ENCODE measurements at regions not wholly inside any gene's neighbourhood (a gene's known extent, or its start where the extent isn't known, plus 50 kb on each side); places are given as distances from the start of the nearest gene placed in this dataset.

- H3K27me3 ChIP-seq (ENCODE audit: insufficient read depth, low read length, poor library complexity) = no peaks in the 10 kb centered on the region
- H3K9me3 ChIP-seq (ENCODE audit: insufficient read depth, low read length, severe bottlenecking) = no peaks in the 10 kb centered on the region
- H2AFZ ChIP-seq (ENCODE audit: low read depth, low read length) = no peak overlapping the region
- no peak overlapping the region for H3K9ac ChIP-seq (ENCODE audit: low read depth, low read length)
- no peak overlapping the region for H3K4me2 ChIP-seq (ENCODE audit: insufficient read depth, low read length)
- no peaks in the 10 kb centered on the region for H3K36me3 ChIP-seq (ENCODE audit: insufficient read depth, low read length)
- no peak for ATAC-seq (ENCODE audit: insufficient read depth, low read depth)
- DNase-seq = no peak
- no peaks in the 10 kb centered on the region for H3K79me2 ChIP-seq (ENCODE audit: insufficient read depth, low read length)
- H3K4me3 ChIP-seq (ENCODE audit: low read depth in 1 of 2, low read length in 2 of 2) = no peak overlapping the region
- H3K27ac ChIP-seq (ENCODE audit: low read length) = no peak overlapping the region
- no peak for TF ChIP-seq EZH2 (IDR thresholded peaks at IDR 0.05; ENCODE audit: borderline replicate concordance, low read depth, low read length, severe bottlenecking)
- TF ChIP-seq, protein P1, sequence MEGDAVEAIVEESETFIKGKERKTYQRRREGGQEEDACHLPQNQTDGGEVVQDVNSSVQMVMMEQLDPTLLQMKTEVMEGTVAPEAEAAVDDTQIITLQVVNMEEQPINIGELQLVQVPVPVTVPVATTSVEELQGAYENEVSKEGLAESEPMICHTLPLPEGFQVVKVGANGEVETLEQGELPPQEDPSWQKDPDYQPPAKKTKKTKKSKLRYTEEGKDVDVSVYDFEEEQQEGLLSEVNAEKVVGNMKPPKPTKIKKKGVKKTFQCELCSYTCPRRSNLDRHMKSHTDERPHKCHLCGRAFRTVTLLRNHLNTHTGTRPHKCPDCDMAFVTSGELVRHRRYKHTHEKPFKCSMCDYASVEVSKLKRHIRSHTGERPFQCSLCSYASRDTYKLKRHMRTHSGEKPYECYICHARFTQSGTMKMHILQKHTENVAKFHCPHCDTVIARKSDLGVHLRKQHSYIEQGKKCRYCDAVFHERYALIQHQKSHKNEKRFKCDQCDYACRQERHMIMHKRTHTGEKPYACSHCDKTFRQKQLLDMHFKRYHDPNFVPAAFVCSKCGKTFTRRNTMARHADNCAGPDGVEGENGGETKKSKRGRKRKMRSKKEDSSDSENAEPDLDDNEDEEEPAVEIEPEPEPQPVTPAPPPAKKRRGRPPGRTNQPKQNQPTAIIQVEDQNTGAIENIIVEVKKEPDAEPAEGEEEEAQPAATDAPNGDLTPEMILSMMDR (IDR thresholded peaks at IDR 0.05; ENCODE audit: borderline replicate concordance, extremely low read depth, low read length, poor library complexity, severe bottlenecking) = no peak
- no peaks in the 10 kb centered on the region for H4K20me1 ChIP-seq (ENCODE audit: insufficient read depth, low read length)
- H3K4me1 ChIP-seq (ENCODE audit: insufficient read depth, low read length) = no peaks in the 10 kb centered on the region
These were observed 54.6 kb upstream of the SEC16B start for GRCh38 chr1:178024504-178024903.

DNA sequence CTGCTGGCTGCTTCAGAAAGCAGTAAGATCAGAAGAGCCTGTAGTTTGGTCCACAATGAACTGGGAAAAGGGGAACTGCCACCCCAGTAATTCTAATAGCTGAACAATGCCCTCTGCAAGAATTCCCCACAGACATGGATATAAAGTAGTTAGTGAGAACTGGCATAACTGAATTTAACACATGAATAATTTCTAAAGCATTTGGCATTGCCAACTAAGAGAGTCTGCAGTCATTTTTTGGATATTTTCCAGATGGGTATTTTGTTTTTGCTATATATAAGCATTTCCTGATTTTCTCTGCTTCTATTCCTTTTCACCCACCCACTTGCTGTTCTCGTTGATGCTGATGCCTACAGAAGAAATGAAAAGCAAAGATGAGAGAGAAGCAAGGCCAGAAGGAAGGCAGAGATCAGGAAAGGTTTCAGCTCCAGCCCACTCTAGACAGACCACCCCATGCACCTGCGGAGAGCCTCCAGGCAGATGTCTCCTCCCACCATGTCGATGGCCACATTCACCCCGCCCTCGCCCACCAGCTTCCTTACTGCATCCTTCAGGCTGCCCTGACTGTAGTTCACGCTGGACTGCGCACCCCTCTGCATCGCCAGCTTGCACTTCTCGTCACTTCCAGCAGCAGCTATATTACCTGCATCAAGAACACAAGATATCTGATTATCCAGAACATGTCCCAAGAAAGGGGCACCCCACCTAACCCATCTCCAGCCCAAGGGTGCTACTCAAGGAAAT is 55.9 kb upstream of the SEC16B start:
- no peak overlapping the region for H2AFZ ChIP-seq (ENCODE audit: low read depth, low read length)
- H3K4me3 ChIP-seq (ENCODE audit: low read depth in 1 of 2, low read length in 2 of 2) = no peak overlapping the region
- DNase-seq (no peak), ATAC-seq (ENCODE audit: insufficient read depth, low read depth) (no peak)
- no peak for TF ChIP-seq EZH2 (IDR thresholded peaks at IDR 0.05; ENCODE audit: borderline replicate concordance, low read depth, low read length, severe bottlenecking)
- TF ChIP-seq, protein P1 (IDR thresholded peaks at IDR 0.05; ENCODE audit: borderline replicate concordance, extremely low read depth, low read length, poor library complexity, severe bottlenecking) = no peak
- no peak overlapping the region for H3K4me2 ChIP-seq (ENCODE audit: insufficient read depth, low read length)
- no peaks in the 10 kb centered on the region for H3K4me1 ChIP-seq (ENCODE audit: insufficient read depth, low read length)
- no peaks in the 10 kb centered on the region for H3K9me3 ChIP-seq (ENCODE audit: insufficient read depth, low read length, severe bottlenecking)
- H4K20me1 ChIP-seq (ENCODE audit: insufficient read depth, low read length) = no peaks in the 10 kb centered on the region
- H3K9ac ChIP-seq (ENCODE audit: low read depth, low read length) = no peak overlapping the region
- no peaks in the 10 kb centered on the region for H3K36me3 ChIP-seq (ENCODE audit: insufficient read depth, low read length)
- H3K79me2 ChIP-seq (ENCODE audit: insufficient read depth, low read length) = no peaks in the 10 kb centered on the region
- H3K27ac ChIP-seq (ENCODE audit: low read length) = no peak overlapping the region
- no peaks in the 10 kb centered on the region for H3K27me3 ChIP-seq (ENCODE audit: insufficient read depth, low read length, poor library complexity)

GRCh38 chr1:178028841-178029481 is 59.1 kb upstream of the SEC16B start:
- no peak for DNase-seq
- H4K20me1 ChIP-seq (ENCODE audit: insufficient read depth, low read length) = no peaks in the 10 kb centered on the region
- no peak overlapping the region for H3K4me3 ChIP-seq (ENCODE audit: low read depth in 1 of 2, low read length in 2 of 2)
- no peaks in the 10 kb centered on the region for H3K9me3 ChIP-seq (ENCODE audit: insufficient read depth, low read length, severe bottlenecking)
- no peaks in the 10 kb centered on the region for H3K27me3 ChIP-seq (ENCODE audit: insufficient read depth, low read length, poor library complexity)
- H3K4me1 ChIP-seq (ENCODE audit: insufficient read depth, low read length) = no peaks in the 10 kb centered on the region
- H3K9ac ChIP-seq (ENCODE audit: low read depth, low read length) = no peak overlapping the region
- no peaks in the 10 kb centered on the region for H3K79me2 ChIP-seq (ENCODE audit: insufficient read depth, low read length)
- no peak for ATAC-seq (ENCODE audit: insufficient read depth, low read depth)
- H2AFZ ChIP-seq (ENCODE audit: low read depth, low read length) = no peak overlapping the region
- H3K36me3 ChIP-seq (ENCODE audit: insufficient read depth, low read length) = no peaks in the 10 kb centered on the region
- no peak for TF ChIP-seq EZH2 (IDR thresholded peaks at IDR 0.05; ENCODE audit: borderline replicate concordance, low read depth, low read length, severe bottlenecking)
- TF ChIP-seq, protein P1 (IDR thresholded peaks at IDR 0.05; ENCODE audit: borderline replicate concordance, extremely low read depth, low read length, poor library complexity, severe bottlenecking) = no peak
- no peak overlapping the region for H3K4me2 ChIP-seq (ENCODE audit: insufficient read depth, low read length)
- H3K27ac ChIP-seq (ENCODE audit: low read length) = no peak overlapping the region

Measured in DND-41 (cell line).